ENCODE measurements at regions not wholly inside any gene's neighbourhood (a gene's known extent, or its start where the extent isn't known, plus 50 kb on each side); places are given as distances from the start of the nearest gene placed in this dataset.

- Mint-ChIP-seq H3K27me3 (peaks cover 84% of the 10 kb centered on the region), H3K9me3 (peaks cover 3% of the 10 kb centered on the region), H3K36me3 (no peaks in the 10 kb centered on the region), H3K4me1 (peaks cover 12% of the 10 kb centered on the region), H3K4me3 (no peak overlapping the region), H3K27ac (no peak overlapping the region)
- no peak for ATAC-seq
Observed at GRCh38 chr5:175798626-175799025, 72.8 kb upstream of the CPLX2 start.

GRCh38 chr5:175800656-175801081, 70.7 kb upstream of the CPLX2 start:
- no peaks in the 10 kb centered on the region for H3K36me3 Mint-ChIP-seq
- no peak for ATAC-seq
- peaks cover 12% of the 10 kb centered on the region for H3K4me1 Mint-ChIP-seq
- H3K9me3 Mint-ChIP-seq: peaks cover 3% of the 10 kb centered on the region
- no peak overlapping the region for H3K27ac Mint-ChIP-seq
- H3K4me3 Mint-ChIP-seq: no peak overlapping the region
- H3K27me3 Mint-ChIP-seq: peaks cover 65% of the 10 kb centered on the region

GRCh38 chr5:175802361-175802760, 69.0 kb upstream of the CPLX2 start:
- Mint-ChIP-seq H3K4me1 (peaks cover 11% of the 10 kb centered on the region), H3K36me3 (no peaks in the 10 kb centered on the region), H3K9me3 (no peaks in the 10 kb centered on the region), H3K27ac (no peak overlapping the region), H3K4me3 (no peak overlapping the region), H3K27me3 (peaks cover 67% of the 10 kb centered on the region)
- ATAC-seq: no peak

DNA sequence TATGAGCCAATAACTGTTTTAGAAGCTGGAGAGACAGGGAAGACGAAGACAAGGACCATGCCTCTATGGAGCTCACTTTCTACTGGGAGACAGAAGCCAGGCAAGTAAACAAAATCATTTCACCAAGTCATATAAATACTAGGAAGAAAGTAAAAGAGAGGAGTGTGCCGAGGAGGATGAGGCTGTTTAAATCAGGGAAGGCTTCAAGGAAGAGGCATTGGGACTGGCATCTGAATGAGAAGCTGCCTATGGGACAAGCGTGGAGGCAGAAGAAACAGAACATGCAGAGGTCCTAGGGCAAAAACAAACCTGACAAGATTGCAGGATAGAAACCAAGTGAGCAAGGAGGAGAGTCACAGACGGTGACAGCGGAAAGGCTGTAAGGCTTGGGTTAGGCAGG, 68.1 kb upstream of the CPLX2 start:
- no peak for ATAC-seq
- Mint-ChIP-seq H3K9me3 (no peaks in the 10 kb centered on the region), H3K27ac (no peak overlapping the region), H3K36me3 (no peaks in the 10 kb centered on the region), H3K27me3 (peaks cover 66% of the 10 kb centered on the region), H3K4me3 (no peak overlapping the region), H3K4me1 (peaks cover 2% of the 10 kb centered on the region)

DNA sequence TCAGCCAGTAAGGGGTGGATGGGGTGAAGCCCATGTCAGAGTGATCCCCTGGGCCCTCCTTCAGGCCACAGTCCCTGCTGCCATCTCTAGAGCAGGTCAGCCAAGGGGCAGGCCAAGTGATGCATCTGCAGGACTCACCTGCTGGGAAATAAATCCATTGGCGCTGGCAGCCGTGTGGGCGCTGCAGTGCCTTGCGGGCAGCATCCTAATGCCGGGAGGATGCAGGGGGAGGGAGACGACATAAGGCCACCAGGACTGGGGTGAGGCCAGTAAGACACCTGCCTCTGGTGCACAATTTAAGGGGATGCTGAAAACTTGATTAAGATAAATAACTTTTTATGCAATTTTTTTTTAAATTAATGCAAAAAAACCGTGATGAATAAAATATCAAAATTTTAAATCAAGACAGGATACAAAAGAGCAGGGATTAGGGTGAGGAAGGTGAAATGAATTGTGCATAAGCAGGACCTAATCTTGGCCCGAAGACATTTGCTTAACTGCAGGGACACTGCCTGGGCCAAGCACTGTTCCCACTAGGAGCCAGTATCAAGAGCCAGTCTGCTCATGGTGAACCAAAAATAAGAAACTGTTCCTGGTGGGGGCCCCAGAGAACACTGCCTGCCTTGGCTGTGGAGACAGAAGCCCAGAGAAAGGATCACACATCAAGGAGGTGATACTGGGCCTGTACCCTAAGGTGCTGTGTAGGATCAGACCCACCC, 67.5 kb upstream of the CPLX2 start:
- no peaks in the 10 kb centered on the region for H3K4me1 Mint-ChIP-seq
- no peaks in the 10 kb centered on the region for H3K36me3 Mint-ChIP-seq
- no peaks in the 10 kb centered on the region for H3K9me3 Mint-ChIP-seq
- no peak overlapping the region for H3K4me3 Mint-ChIP-seq
- H3K27me3 Mint-ChIP-seq: peaks cover 59% of the 10 kb centered on the region
- ATAC-seq: no peak
- H3K27ac Mint-ChIP-seq: no peak overlapping the region

- no peak for ATAC-seq
- Mint-ChIP-seq H3K4me3 (no peak overlapping the region), H3K27ac (no peak overlapping the region), H3K9me3 (no peaks in the 10 kb centered on the region), H3K27me3 (peaks cover 62% of the 10 kb centered on the region), H3K4me1 (no peaks in the 10 kb centered on the region), H3K36me3 (no peaks in the 10 kb centered on the region)
Observed at GRCh38 chr5:175805256-175806011, 65.9 kb upstream of the CPLX2 start.

- H3K36me3 Mint-ChIP-seq: no peaks in the 10 kb centered on the region
- ATAC-seq: no peak
- peaks cover 49% of the 10 kb centered on the region for H3K27me3 Mint-ChIP-seq
- no peak overlapping the region for H3K27ac Mint-ChIP-seq
- no peaks in the 10 kb centered on the region for H3K4me1 Mint-ChIP-seq
- no peaks in the 10 kb centered on the region for H3K9me3 Mint-ChIP-seq
- H3K4me3 Mint-ChIP-seq: no peak overlapping the region
Observed at GRCh38 chr5:175808711-175809110, 62.7 kb upstream of the CPLX2 start.

GRCh38 chr5:175809531-175810121, 61.8 kb upstream of the CPLX2 start:
- Mint-ChIP-seq H3K36me3 (no peaks in the 10 kb centered on the region), H3K4me1 (no peaks in the 10 kb centered on the region), H3K27ac (no peak overlapping the region), H3K4me3 (no peak overlapping the region), H3K9me3 (no peaks in the 10 kb centered on the region), H3K27me3 (peaks cover 56% of the 10 kb centered on the region)
- no peak for ATAC-seq

DNA sequence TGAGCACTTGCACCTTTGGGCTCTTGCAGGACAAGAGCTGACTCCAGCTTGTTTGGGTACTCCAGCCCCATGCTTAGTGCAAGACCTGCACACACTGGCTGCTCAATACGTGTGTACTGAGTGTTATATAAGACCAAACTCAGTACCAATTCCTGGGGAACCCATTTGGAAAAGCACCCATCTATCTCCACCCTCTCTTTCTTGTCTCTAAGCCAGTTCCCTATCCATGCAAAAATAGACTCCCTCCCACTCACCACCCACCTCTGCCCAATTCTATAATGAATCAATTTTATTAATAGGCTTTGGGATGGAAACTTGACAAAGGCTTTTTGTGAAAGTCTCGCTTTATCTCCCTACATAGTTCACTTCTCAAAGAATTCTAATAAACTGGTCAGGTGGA, 60.9 kb upstream of the CPLX2 start:
- no peaks in the 10 kb centered on the region for H3K36me3 Mint-ChIP-seq
- peaks cover 56% of the 10 kb centered on the region for H3K27me3 Mint-ChIP-seq

GRCh38 chr5:175811589-175811988, 59.8 kb upstream of the CPLX2 start:
- Mint-ChIP-seq H3K4me1 (no peaks in the 10 kb centered on the region), H3K27ac (no peak overlapping the region), H3K27me3 (peaks cover 47% of the 10 kb centered on the region), H3K36me3 (no peaks in the 10 kb centered on the region), H3K9me3 (no peaks in the 10 kb centered on the region), H3K4me3 (no peak overlapping the region)
- ATAC-seq: no peak

More for the DNA sequence above, 60.9 kb upstream of the CPLX2 start:
- Mint-ChIP-seq H3K4me1 (no peaks in the 10 kb centered on the region), H3K27ac (no peak overlapping the region), H3K9me3 (no peaks in the 10 kb centered on the region), H3K4me3 (no peak overlapping the region)
- no peak for ATAC-seq

DNA sequence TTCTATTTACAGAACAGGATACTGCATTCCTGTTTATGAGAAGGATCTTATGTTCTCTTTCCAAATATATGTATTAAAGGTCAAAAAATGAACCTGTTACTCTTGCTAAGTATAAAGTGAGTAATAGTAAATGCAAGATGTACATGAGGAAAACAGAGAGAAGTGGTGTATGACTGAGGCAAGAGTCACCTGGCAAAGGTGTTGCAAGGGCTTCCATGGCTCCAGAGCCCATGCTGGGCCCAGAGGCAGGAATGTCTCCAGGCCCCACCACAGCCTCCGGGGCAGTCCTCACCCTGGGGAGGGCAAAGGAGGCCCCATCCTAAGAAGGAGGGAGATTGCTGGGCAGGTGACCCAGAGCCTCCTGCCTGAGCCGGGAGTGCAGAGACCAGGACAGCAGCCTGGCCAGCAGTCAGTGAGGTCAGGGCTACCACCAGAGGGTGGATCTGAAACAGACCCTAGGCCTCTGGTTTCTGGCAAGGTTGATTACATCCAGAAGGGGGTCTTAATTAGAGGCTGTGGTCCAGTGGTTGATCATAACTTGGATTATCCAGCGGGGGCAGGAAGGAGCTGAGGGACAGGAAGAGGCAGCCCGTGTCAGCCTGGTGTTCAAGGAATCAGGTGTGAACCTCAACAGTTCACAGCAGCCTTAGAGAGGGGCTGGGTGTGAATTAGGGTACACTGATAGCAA, 57.3 kb upstream of the CPLX2 start:
- Mint-ChIP-seq H3K4me1 (no peaks in the 10 kb centered on the region), H3K36me3 (no peaks in the 10 kb centered on the region), H3K27me3 (peaks cover 43% of the 10 kb centered on the region), H3K9me3 (no peaks in the 10 kb centered on the region), H3K4me3 (no peak overlapping the region), H3K27ac (no peak overlapping the region)
- ATAC-seq: no peak

- no peak overlapping the region for H3K27ac Mint-ChIP-seq
- no peaks in the 10 kb centered on the region for H3K9me3 Mint-ChIP-seq
- no peak overlapping the region for H3K4me3 Mint-ChIP-seq
- ATAC-seq: no peak
- H3K27me3 Mint-ChIP-seq: peaks cover 37% of the 10 kb centered on the region
- H3K36me3 Mint-ChIP-seq: no peaks in the 10 kb centered on the region
- no peaks in the 10 kb centered on the region for H3K4me1 Mint-ChIP-seq
Observed at GRCh38 chr5:175814691-175815090, 56.7 kb upstream of the CPLX2 start.

DNA sequence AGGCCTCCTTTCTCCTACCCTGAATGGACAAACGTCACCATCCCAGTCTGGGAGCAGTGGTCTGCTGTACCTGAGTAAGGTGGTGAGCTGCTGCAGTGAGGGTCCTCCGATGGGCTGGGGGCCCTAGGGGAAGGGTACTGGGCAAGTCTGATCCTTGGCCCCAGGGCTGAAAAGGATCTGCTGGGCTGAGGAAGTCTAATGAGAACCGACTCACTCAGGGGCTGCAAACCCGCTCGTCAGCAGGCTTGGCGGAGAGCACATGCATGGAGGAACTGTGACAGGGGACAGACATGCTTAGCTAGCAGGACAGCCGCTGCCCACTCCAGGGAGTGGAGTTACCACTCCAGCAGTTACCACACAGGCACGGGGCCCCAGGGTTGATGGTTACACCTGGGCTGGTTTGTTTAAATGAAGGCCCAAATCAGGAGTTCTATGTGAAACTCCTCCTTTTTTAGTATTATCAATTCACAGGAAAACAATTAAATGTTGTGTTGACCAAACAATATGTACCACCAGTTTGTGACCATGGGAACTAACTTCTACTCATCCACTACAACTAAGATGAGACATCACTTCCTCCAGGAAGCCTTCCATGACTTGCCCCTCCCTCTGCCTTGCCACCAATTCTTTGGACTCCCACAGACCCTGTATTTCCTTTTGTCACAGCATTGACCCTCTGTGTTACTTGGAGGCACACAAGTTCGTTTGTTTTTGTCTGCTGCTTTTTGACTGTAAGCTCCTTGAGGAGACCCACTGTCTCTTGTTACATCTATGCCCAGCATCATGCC, 56.1 kb upstream of the CPLX2 start:
- ATAC-seq: no peak
- Mint-ChIP-seq H3K4me1 (no peaks in the 10 kb centered on the region), H3K4me3 (no peak overlapping the region), H3K27ac (no peak overlapping the region), H3K36me3 (no peaks in the 10 kb centered on the region), H3K9me3 (no peaks in the 10 kb centered on the region), H3K27me3 (peaks cover 36% of the 10 kb centered on the region)

- peaks cover 45% of the 10 kb centered on the region for H3K27me3 Mint-ChIP-seq
- no peaks in the 10 kb centered on the region for H3K36me3 Mint-ChIP-seq
- H3K27ac Mint-ChIP-seq: no peak overlapping the region
- no peak for ATAC-seq
- H3K4me1 Mint-ChIP-seq: no peaks in the 10 kb centered on the region
- H3K4me3 Mint-ChIP-seq: no peak overlapping the region
- H3K9me3 Mint-ChIP-seq: no peaks in the 10 kb centered on the region
Observed at GRCh38 chr5:175816348-175816747, 55.0 kb upstream of the CPLX2 start.

DNA sequence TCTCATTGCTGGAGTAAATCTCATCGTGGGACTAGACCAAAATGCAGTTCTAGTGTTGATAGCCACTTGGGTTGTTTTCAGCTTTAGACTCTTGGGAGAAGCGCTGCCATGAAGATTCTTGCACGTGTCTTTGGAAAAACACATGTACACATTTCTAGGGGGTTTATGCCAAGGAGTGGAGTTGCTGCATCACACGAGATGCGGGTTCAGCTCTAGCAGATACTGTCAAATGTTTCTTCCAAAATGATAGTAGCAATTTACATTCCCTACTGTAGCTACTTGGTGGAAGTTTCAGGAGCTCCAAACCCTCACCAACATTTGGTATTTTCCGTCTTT, 52.3 kb upstream of the CPLX2 start:
- peaks cover 55% of the 10 kb centered on the region for H3K27me3 Mint-ChIP-seq
- H3K36me3 Mint-ChIP-seq: no peaks in the 10 kb centered on the region
- no peak overlapping the region for H3K27ac Mint-ChIP-seq

More for the DNA sequence above, 52.3 kb upstream of the CPLX2 start:
- Mint-ChIP-seq H3K9me3 (peaks cover 4% of the 10 kb centered on the region), H3K4me3 (no peak overlapping the region), H3K4me1 (peaks cover 7% of the 10 kb centered on the region)
- ATAC-seq: no peak

Measured in stimulated activated memory B cell treated with anti-CD40 and anti-IgM and Interleukin-4, amounts not matched to agents 10 μg/mL and 1 μg/mL and 100 μg/mL, for 72 hours (primary cell).